Liver (tissue), 8 donors: ENCODE measurements at regions not wholly inside any gene's neighbourhood (a gene's known extent, or its start where the extent isn't known, plus 50 kb on each side); places are given as distances from the start of the nearest gene placed in this dataset.

Experiments
- DNase-seq: peaks from one replicate; pipeline ENCODE4 v3.0.0-alpha.2; 2017; ENCODE audit warnings: low spot score
- H3K27ac ChIP-seq, 2 donors: one replicate each; pipeline ENCODE4 v1.7.0; 2013; ENCODE audit warnings: inconsistent platforms in 2 of 2, low read length in 2 of 2, control low read depth in 1 of 2, low read depth in 1 of 2, mild to moderate bottlenecking in 1 of 2
- H3K27me3 ChIP-seq, 4 donors: one replicate each; pipeline versions ENCODE4 v1.6.1 to v1.7.0; 2013; ENCODE audit warnings: low read length in 3 of 4, inconsistent platforms in 1 of 4, mild to moderate bottlenecking in 1 of 4, moderate library complexity in 1 of 4; ENCODE audit not compliant: control insufficient read depth in 4 of 4, insufficient read depth in 4 of 4
- H3K36me3 ChIP-seq, 4 donors: one replicate each; pipeline versions ENCODE4 v1.6.1 to v1.7.0; 2013; ENCODE audit warnings: low read length in 3 of 4, mild to moderate bottlenecking in 3 of 4, low read depth in 1 of 4, moderate library complexity in 1 of 4; ENCODE audit not compliant: control insufficient read depth in 4 of 4, insufficient read depth in 3 of 4
- H3K4me1 ChIP-seq, 4 donors: one replicate each; pipeline versions ENCODE4 v1.6.1 to v1.7.0; 2013; ENCODE audit warnings: low read length in 3 of 4, mild to moderate bottlenecking in 3 of 4, moderate library complexity in 1 of 4; ENCODE audit not compliant: control insufficient read depth in 4 of 4, insufficient read depth in 4 of 4
- H3K4me3 ChIP-seq, 3 donors: one replicate each; pipeline versions ENCODE4 v1.6.1 to v1.7.0; 2013; ENCODE audit warnings: low read length in 3 of 3, control low read depth in 1 of 3, low read depth in 1 of 3, mild to moderate bottlenecking in 1 of 3
- H3K9ac ChIP-seq, 2 donors: one replicate each; pipeline ENCODE4 v1.7.0; 2013; ENCODE audit warnings: low read length in 2 of 2, mild to moderate bottlenecking in 2 of 2, moderate library complexity in 2 of 2, control low read depth in 1 of 2, low read depth in 1 of 2
- H3K9me3 ChIP-seq, 4 donors: one replicate each; pipeline versions ENCODE4 v1.6.1 to v1.7.0; 2013; ENCODE audit warnings: low read length in 3 of 4; ENCODE audit not compliant: control insufficient read depth in 4 of 4
- ATF3 ChIP-seq: IDR thresholded peaks from 2 replicates; pipeline ENCODE4 v1.6.1; 2016; ENCODE audit warnings: antibody characterized with exemption
- EGR1 ChIP-seq, 2 donors: IDR thresholded peaks; 2 replicates each; pipeline ENCODE4 v1.6.1; 2016 to 2018; ENCODE audit warnings: antibody characterized with exemption in 2 of 2, low read depth in 2 of 2
- FOXA1 ChIP-seq: IDR thresholded peaks from 2 replicates; pipeline ENCODE4 v1.6.1; 2016; ENCODE audit warnings: antibody characterized with exemption
- FOXA2 ChIP-seq: IDR thresholded peaks from 2 replicates; pipeline ENCODE4 v1.6.1; 2016; ENCODE audit warnings: antibody characterized with exemption
- GABPA ChIP-seq, 2 donors: IDR thresholded peaks in 1 of 2; conservative IDR thresholded peaks in 1 of 2; 2 replicates each; pipeline ENCODE4 v1.6.1; 2016; ENCODE audit warnings: antibody characterized with exemption in 2 of 2, mild to moderate bottlenecking in 1 of 2, moderate library complexity in 1 of 2
- HNF4A ChIP-seq, 2 donors: conservative IDR thresholded peaks; 2 replicates each; pipeline ENCODE4 v1.6.1; 2016; ENCODE audit warnings: antibody characterized with exemption in 2 of 2, mild to moderate bottlenecking in 2 of 2
- HNF4G ChIP-seq: IDR thresholded peaks from 2 replicates; pipeline ENCODE4 v1.6.1; 2016; ENCODE audit warnings: antibody characterized with exemption
- JUND ChIP-seq, 2 donors: IDR thresholded peaks; 2 replicates each; pipeline ENCODE4 v1.6.1; 2016; ENCODE audit warnings: antibody characterized with exemption in 2 of 2
- MAX ChIP-seq: IDR thresholded peaks from 2 replicates; pipeline ENCODE4 v1.6.1; 2016; ENCODE audit warnings: antibody characterized with exemption
- NR2F2 ChIP-seq: IDR thresholded peaks from 2 replicates; pipeline ENCODE4 v1.6.1; 2016; ENCODE audit warnings: antibody characterized with exemption
- RAD21 ChIP-seq, 2 donors: IDR thresholded peaks; 2 replicates each; pipeline ENCODE4 v1.6.1; 2016; ENCODE audit warnings: antibody characterized with exemption in 2 of 2, mild to moderate bottlenecking in 2 of 2
- RXRA ChIP-seq, 2 donors: IDR thresholded peaks; 2 replicates each; pipeline ENCODE4 v1.6.1; 2017 to 2018; ENCODE audit warnings: antibody characterized with exemption in 2 of 2, mild to moderate bottlenecking in 1 of 2
- SP1 ChIP-seq: IDR thresholded peaks from 2 replicates; pipeline ENCODE4 v1.6.1; 2018; ENCODE audit warnings: antibody characterized with exemption, mild to moderate bottlenecking
- TAF1 ChIP-seq: conservative IDR thresholded peaks from 2 replicates; pipeline ENCODE4 v1.6.1; 2016; ENCODE audit warnings: antibody characterized with exemption, mild to moderate bottlenecking
- YY1 ChIP-seq: IDR thresholded peaks from 2 replicates; pipeline ENCODE4 v1.6.1; 2016; ENCODE audit warnings: antibody characterized with exemption, mild to moderate bottlenecking
- ZBTB33 ChIP-seq: IDR thresholded peaks from 2 replicates; pipeline ENCODE4 v1.6.1; 2016; ENCODE audit warnings: antibody characterized with exemption
- WGBS: extraction: QIAGEN DNeasy Blood & Tissue Kit; methylation state at CpG from one replicate; pipeline ENCODE4 v1.1.7; 2013; 5-methylcytosine and 5-hydroxymethylcytosine counted together
- TF ChIP-seq, protein P1 (sequence below): fragments of 150-350 bp; IDR thresholded peaks from 2 replicates; pipeline ENCODE4 v1.5.1; 2017; ENCODE audit warnings: improper control_type of control experiment, low read depth, low read length; ENCODE audit not compliant: missing input control
- TF ChIP-seq, protein P2 (sequence below): IDR thresholded peaks from 2 replicates; pipeline ENCODE4 v1.6.1; 2016; ENCODE audit warnings: antibody characterized with exemption, mild to moderate bottlenecking
- donor health status: healthy.
- donor health status: healthy.
- donor health status: healthy.
- donor health status: healthy.
- donor health status: healthy.

- H3K9ac ChIP-seq = no peak overlapping the region
- peaks cover 0 to 5% (median 3%) of the 10 kb centered on the region in 4 donors for H3K4me1 ChIP-seq
- H3K36me3 ChIP-seq = no peaks in the 10 kb centered on the region
- no peak overlapping the region for H3K4me3 ChIP-seq
- no peak for DNase-seq
- no peak for TF ChIP-seq ZBTB33
- TF ChIP-seq, protein P1, sequence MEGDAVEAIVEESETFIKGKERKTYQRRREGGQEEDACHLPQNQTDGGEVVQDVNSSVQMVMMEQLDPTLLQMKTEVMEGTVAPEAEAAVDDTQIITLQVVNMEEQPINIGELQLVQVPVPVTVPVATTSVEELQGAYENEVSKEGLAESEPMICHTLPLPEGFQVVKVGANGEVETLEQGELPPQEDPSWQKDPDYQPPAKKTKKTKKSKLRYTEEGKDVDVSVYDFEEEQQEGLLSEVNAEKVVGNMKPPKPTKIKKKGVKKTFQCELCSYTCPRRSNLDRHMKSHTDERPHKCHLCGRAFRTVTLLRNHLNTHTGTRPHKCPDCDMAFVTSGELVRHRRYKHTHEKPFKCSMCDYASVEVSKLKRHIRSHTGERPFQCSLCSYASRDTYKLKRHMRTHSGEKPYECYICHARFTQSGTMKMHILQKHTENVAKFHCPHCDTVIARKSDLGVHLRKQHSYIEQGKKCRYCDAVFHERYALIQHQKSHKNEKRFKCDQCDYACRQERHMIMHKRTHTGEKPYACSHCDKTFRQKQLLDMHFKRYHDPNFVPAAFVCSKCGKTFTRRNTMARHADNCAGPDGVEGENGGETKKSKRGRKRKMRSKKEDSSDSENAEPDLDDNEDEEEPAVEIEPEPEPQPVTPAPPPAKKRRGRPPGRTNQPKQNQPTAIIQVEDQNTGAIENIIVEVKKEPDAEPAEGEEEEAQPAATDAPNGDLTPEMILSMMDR = no peak
- no peak for TF ChIP-seq FOXA1
- no peak for TF ChIP-seq RAD21 (IDR thresholded peaks at IDR 0.05)
- TF ChIP-seq SP1 = no peak
- TF ChIP-seq YY1 = no peak
- TF ChIP-seq NR2F2 = no peak
- TF ChIP-seq EGR1 (IDR thresholded peaks at IDR 0.05; ENCODE audit: low read depth in 2 of 2) = no peak
- no peak for TF ChIP-seq TAF1
- no peak for TF ChIP-seq RXRA (IDR thresholded peaks at IDR 0.05)
- no peak for TF ChIP-seq MAX
- TF ChIP-seq, protein P2, sequence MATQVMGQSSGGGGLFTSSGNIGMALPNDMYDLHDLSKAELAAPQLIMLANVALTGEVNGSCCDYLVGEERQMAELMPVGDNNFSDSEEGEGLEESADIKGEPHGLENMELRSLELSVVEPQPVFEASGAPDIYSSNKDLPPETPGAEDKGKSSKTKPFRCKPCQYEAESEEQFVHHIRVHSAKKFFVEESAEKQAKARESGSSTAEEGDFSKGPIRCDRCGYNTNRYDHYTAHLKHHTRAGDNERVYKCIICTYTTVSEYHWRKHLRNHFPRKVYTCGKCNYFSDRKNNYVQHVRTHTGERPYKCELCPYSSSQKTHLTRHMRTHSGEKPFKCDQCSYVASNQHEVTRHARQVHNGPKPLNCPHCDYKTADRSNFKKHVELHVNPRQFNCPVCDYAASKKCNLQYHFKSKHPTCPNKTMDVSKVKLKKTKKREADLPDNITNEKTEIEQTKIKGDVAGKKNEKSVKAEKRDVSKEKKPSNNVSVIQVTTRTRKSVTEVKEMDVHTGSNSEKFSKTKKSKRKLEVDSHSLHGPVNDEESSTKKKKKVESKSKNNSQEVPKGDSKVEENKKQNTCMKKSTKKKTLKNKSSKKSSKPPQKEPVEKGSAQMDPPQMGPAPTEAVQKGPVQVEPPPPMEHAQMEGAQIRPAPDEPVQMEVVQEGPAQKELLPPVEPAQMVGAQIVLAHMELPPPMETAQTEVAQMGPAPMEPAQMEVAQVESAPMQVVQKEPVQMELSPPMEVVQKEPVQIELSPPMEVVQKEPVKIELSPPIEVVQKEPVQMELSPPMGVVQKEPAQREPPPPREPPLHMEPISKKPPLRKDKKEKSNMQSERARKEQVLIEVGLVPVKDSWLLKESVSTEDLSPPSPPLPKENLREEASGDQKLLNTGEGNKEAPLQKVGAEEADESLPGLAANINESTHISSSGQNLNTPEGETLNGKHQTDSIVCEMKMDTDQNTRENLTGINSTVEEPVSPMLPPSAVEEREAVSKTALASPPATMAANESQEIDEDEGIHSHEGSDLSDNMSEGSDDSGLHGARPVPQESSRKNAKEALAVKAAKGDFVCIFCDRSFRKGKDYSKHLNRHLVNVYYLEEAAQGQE = no peak
- no peak for TF ChIP-seq HNF4G
- no peak for TF ChIP-seq ATF3
- TF ChIP-seq JUND (IDR thresholded peaks at IDR 0.05) = no peak
- no peak for TF ChIP-seq FOXA2
- no peak for TF ChIP-seq GABPA (IDR thresholded peaks at IDR 0.05 in 1 of 2, conservative IDR thresholded peaks at IDR 0.05 in 1 of 2)
- TF ChIP-seq HNF4A (conservative IDR thresholded peaks at IDR 0.05) = no peak
- no peaks in the 10 kb centered on the region for H3K9me3 ChIP-seq
- H3K27me3 ChIP-seq = no peaks in the 10 kb centered on the region
- no peak overlapping the region for H3K27ac ChIP-seq
Measured at GRCh38 chr1:83697961-83698360, 301.0 kb downstream of the TTLL7 start.

DNA sequence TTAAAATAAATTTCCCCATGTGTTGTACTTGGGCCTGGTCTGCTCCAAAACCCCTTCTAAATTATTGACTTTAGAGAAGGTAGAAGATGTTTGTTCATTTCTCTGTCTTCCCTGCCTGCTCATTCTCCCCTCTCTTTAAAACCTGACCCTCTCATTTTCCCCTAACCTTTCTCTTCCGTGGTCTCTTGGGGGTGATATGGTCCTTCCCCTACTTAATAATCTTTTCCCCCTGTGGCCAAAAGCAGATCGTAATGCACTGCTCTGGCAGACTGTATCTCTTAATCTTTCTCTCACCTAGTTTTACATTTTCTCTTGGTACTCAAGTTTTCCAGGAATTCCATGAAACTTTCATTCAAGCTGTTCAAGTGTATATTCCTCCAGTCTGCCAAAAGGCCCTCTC, 301.7 kb downstream of the TTLL7 start:
- Histone ChIP-seq H3K4me1 (peaks cover 0 to 10% (median 6%) of the 10 kb centered on the region in 4 donors), H3K4me3 (no peak overlapping the region), H3K9ac (no peak overlapping the region), H3K36me3 (no peaks in the 10 kb centered on the region), H3K27ac (no peak overlapping the region), H3K27me3 (no peaks in the 10 kb centered on the region), H3K9me3 (no peaks in the 10 kb centered on the region)
- WGBS = 96% methylated on average over 2 of the region's 2 CpGs
- TF ChIP-seq RAD21 (IDR thresholded peaks at IDR 0.05) (no peak), SP1 (no peak), HNF4G (no peak), GABPA (IDR thresholded peaks at IDR 0.05 in 1 of 2, conservative IDR thresholded peaks at IDR 0.05 in 1 of 2) (no peak), ATF3 (no peak), HNF4A (conservative IDR thresholded peaks at IDR 0.05) (no peak), FOXA1 (no peak), TAF1 (no peak)
- TF ChIP-seq, protein P1 = no peak
- TF ChIP-seq, protein P2 = no peak
- DNase-seq = no peak
